H1 (cell line): ENCODE measurements at regions not wholly inside any gene's neighbourhood (a gene's known extent, or its start where the extent isn't known, plus 50 kb on each side); places are given as distances from the start of the nearest gene placed in this dataset.

Source experiments
- CTCF ChIA-PET: fragments of 300-600 bp; sonication (Branson Sonifier 250); formaldehyde crosslinking; loops from one replicate; lab custom pipeline; 2021; ENCODE audit not compliant: partially characterized antibody; lab: Charles Lee
- POLR2A ChIA-PET: fragments of 300-600 bp; sonication (Branson Sonifier 250); formaldehyde crosslinking; loops from one replicate; lab custom pipeline; 2021; ENCODE audit warnings: inconsistent platforms; ENCODE audit not compliant: partially characterized antibody; lab: Charles Lee
- DNase-seq, 2 experiments: peaks; one replicate each; pipeline versions ENCODE4 v3.0.0 to v3.0.0-alpha.2; 2010 to 2022; ENCODE audit warnings: low spot score in 2 of 2, low read depth in 1 of 2, mixed read lengths in 1 of 2
- FAIRE-seq: peaks from 2 replicates; lab custom pipeline; 2011; peaks lifted over from hg19 to GRCh38; lab: Jason Lieb, UNC
- H2AFZ ChIP-seq: 2 replicates; pipeline ENCODE4 v1.8.1; 2012; ENCODE audit warnings: low read length, inconsistent platforms
- H2AK5ac ChIP-seq: 2 replicates; pipeline ENCODE4 v1.6.1; 2013; ENCODE audit warnings: low read depth, low read length
- H2BK120ac ChIP-seq: replicated peaks from 2 replicates; pipeline ENCODE3; 2013; ENCODE audit warnings: low read depth, low read length, inconsistent platforms
- H2BK12ac ChIP-seq: 2 replicates; pipeline ENCODE4 v1.6.1; 2013; ENCODE audit warnings: low read depth, low read length
- H2BK15ac ChIP-seq: 2 replicates; pipeline ENCODE4 v1.6.1; 2013; ENCODE audit warnings: low read length
- H2BK20ac ChIP-seq: 2 replicates; pipeline ENCODE4 v1.6.1; 2013; ENCODE audit warnings: low read length
- H2BK5ac ChIP-seq: 2 replicates; pipeline ENCODE4 v1.6.1; 2013; ENCODE audit warnings: low read depth, low read length
- H3K14ac ChIP-seq: 2 replicates; pipeline ENCODE4 v1.6.1; 2013; ENCODE audit warnings: inconsistent platforms; ENCODE audit not compliant: insufficient read length
- H3K18ac ChIP-seq: 2 replicates; pipeline ENCODE4 v1.6.1; 2013; ENCODE audit warnings: low read length; ENCODE audit errors: extremely low read depth
- H3K23ac ChIP-seq: 2 replicates; pipeline ENCODE4 v1.6.1; 2013; ENCODE audit warnings: inconsistent platforms; ENCODE audit not compliant: insufficient read length
- H3K23me2 ChIP-seq: 2 replicates; pipeline ENCODE4 v1.6.1; 2013; ENCODE audit warnings: low read depth, low read length
- H3K27ac ChIP-seq: 2 replicates; pipeline ENCODE4 v1.6.1; 2011; ENCODE audit warnings: low read depth, low read length, inconsistent platforms
- H3K27me3 ChIP-seq, 4 experiments: replicated peaks in 1 of 4; 1 replicate in 1 of 4; 2 replicates in 3 of 4; pipeline versions ENCODE4 v1.6.1 to v1.8.1; 2011 to 2013; ENCODE audit warnings: low read length in 3 of 4, mild to moderate bottlenecking in 3 of 4, inconsistent platforms in 2 of 4, mixed read lengths in 2 of 4, moderate library complexity in 1 of 4; ENCODE audit not compliant: control insufficient read depth in 3 of 4, insufficient read depth in 3 of 4; ENCODE audit errors: extremely low read depth in 1 of 4
- H3K36me3 ChIP-seq, 4 experiments: 2 replicates each; pipeline versions ENCODE4 v1.6.1 to v1.8.1; 2011 to 2013; ENCODE audit warnings: mild to moderate bottlenecking in 4 of 4, low read length in 3 of 4, moderate library complexity in 2 of 4, control low read depth in 1 of 4, inconsistent platforms in 1 of 4; ENCODE audit not compliant: insufficient read depth in 4 of 4, control insufficient read depth in 2 of 4
- H3K4ac ChIP-seq: replicated peaks from 2 replicates; pipeline ENCODE3; 2013; ENCODE audit warnings: low read length, low read depth, mixed read lengths, inconsistent platforms; ENCODE audit not compliant: insufficient read length
- H3K4me1 ChIP-seq, 4 experiments: replicated peaks in 1 of 4; 1 replicate in 1 of 4; 2 replicates in 3 of 4; pipeline versions ENCODE4 v1.6.1 to v1.8.1; 2011 to 2013; ENCODE audit warnings: low read length in 3 of 4, inconsistent platforms in 2 of 4, mixed read lengths in 1 of 4; ENCODE audit not compliant: insufficient read depth in 4 of 4, control insufficient read depth in 3 of 4
- H3K4me2 ChIP-seq, 2 experiments: 2 replicates each; pipeline versions ENCODE4 v1.6.1 to v1.8.1; 2011 to 2013; ENCODE audit warnings: low read depth in 2 of 2, low read length in 2 of 2, control low read depth in 1 of 2, inconsistent platforms in 1 of 2, mild to moderate bottlenecking in 1 of 2; ENCODE audit not compliant: insufficient read depth in 1 of 2
- H3K4me3 ChIP-seq, 4 experiments: fragments of 200-600, 300-600 bp in 1 of 4; sonication (generic), shearing (Covaris generic), sonication (Bioruptor Twin) in 1 of 4; 2 replicates each; pipeline versions ENCODE4 v1.5.1 to v1.8.1; 2011 to 2016; ENCODE audit warnings: low read length in 4 of 4, low read depth in 3 of 4, control low read depth in 2 of 4, inconsistent platforms in 2 of 4, mild to moderate bottlenecking in 2 of 4, mixed read lengths in 1 of 4, moderate library complexity in 1 of 4; ENCODE audit not compliant: insufficient read depth in 2 of 4; ENCODE audit errors: extremely low read depth in 1 of 4
- H3K56ac ChIP-seq: replicated peaks from 2 replicates; pipeline ENCODE3; 2013; ENCODE audit warnings: low read depth, mild to moderate bottlenecking, mixed read lengths, low read length, inconsistent platforms; ENCODE audit not compliant: insufficient read length
- H3K79me1 ChIP-seq: 2 replicates; pipeline ENCODE4 v1.6.1; 2013; ENCODE audit warnings: low read depth, low read length, control low read depth
- H3K79me2 ChIP-seq, 2 experiments: 2 replicates each; pipeline versions ENCODE4 v1.6.1 to v1.8.1; 2012 to 2013; ENCODE audit warnings: low read length in 2 of 2, mild to moderate bottlenecking in 2 of 2, inconsistent platforms in 1 of 2; ENCODE audit not compliant: insufficient read depth in 2 of 2, control insufficient read depth in 1 of 2
- H3K9ac ChIP-seq, 4 experiments: replicated peaks in 1 of 4; 1 replicate in 1 of 4; 2 replicates in 3 of 4; pipeline versions ENCODE4 v1.6.1 to v1.8.1; 2011 to 2013; ENCODE audit warnings: low read depth in 3 of 4, low read length in 3 of 4, control low read depth in 2 of 4, mild to moderate bottlenecking in 2 of 4, moderate library complexity in 2 of 4, inconsistent platforms in 1 of 4; ENCODE audit errors: extremely low read depth in 1 of 4
- H3K9me3 ChIP-seq, 2 experiments: 2 replicates each; pipeline versions ENCODE4 v1.6.1 to v1.8.1; 2012 to 2013; ENCODE audit warnings: mild to moderate bottlenecking in 2 of 2, moderate library complexity in 2 of 2, control low read depth in 1 of 2, inconsistent platforms in 1 of 2, low read depth in 1 of 2, low read length in 1 of 2, mixed read lengths in 1 of 2; ENCODE audit not compliant: insufficient read depth in 2 of 2
- H4K20me1 ChIP-seq, 2 experiments: replicated peaks in 1 of 2; 2 replicates each; pipeline versions ENCODE3 to v1.8.1; 2011 to 2013; ENCODE audit warnings: inconsistent platforms in 2 of 2, low read length in 2 of 2, mild to moderate bottlenecking in 1 of 2; ENCODE audit not compliant: insufficient read depth in 2 of 2, control insufficient read depth in 1 of 2
- H4K5ac ChIP-seq: 2 replicates; pipeline ENCODE4 v1.6.1; 2013; ENCODE audit warnings: low read length, low read depth, mixed read lengths, inconsistent platforms; ENCODE audit not compliant: insufficient read length
- H4K8ac ChIP-seq: 2 replicates; pipeline ENCODE4 v1.8.0; 2013; ENCODE audit warnings: mild to moderate bottlenecking, moderate library complexity, low read length, inconsistent platforms; ENCODE audit not compliant: insufficient read depth; ENCODE audit errors: extremely low read depth
- H4K91ac ChIP-seq: replicated peaks from 2 replicates; pipeline ENCODE3; 2013; ENCODE audit warnings: low read length, mixed read lengths, inconsistent platforms; ENCODE audit not compliant: insufficient read length
- CHD1 ChIP-seq: IDR thresholded peaks from 2 replicates; pipeline ENCODE4 v1.6.1; 2012; ENCODE audit warnings: low read depth, low read length, improper control_type of control experiment
- EP300 ChIP-seq, 2 experiments: IDR thresholded peaks; 1 replicate in 1 of 2; 2 replicates in 1 of 2; pipeline ENCODE4 v1.6.1; 2011 to 2012; ENCODE audit warnings: low read depth in 2 of 2, low read length in 2 of 2, mild to moderate bottlenecking in 2 of 2, borderline replicate concordance in 1 of 2, inconsistent platforms in 1 of 2, moderate library complexity in 1 of 2
- FOSL1 ChIP-seq: IDR thresholded peaks from 2 replicates; pipeline ENCODE4 v1.6.1; 2011; ENCODE audit warnings: mild to moderate bottlenecking, low read depth, low read length, moderate library complexity; ENCODE audit not compliant: insufficient read depth
- GTF2F1 ChIP-seq: IDR thresholded peaks from 2 replicates; pipeline ENCODE4 v1.6.1; 2012; ENCODE audit warnings: low read depth, low read length, improper control_type of control experiment, borderline replicate concordance
- MAFK ChIP-seq: IDR thresholded peaks from 2 replicates; pipeline ENCODE4 v1.6.1; 2012; ENCODE audit warnings: low read depth, mild to moderate bottlenecking, improper control_type of control experiment, low read length
- POU5F1 ChIP-seq: IDR thresholded peaks from 2 replicates; pipeline ENCODE4 v1.6.1; 2011; ENCODE audit warnings: low read depth, mild to moderate bottlenecking, low read length, moderate library complexity
- RAD21 ChIP-seq, 2 experiments: IDR thresholded peaks in 1 of 2; conservative IDR thresholded peaks in 1 of 2; 2 replicates each; pipeline ENCODE4 v1.6.1; 2011; ENCODE audit warnings: low read depth in 2 of 2, low read length in 2 of 2, improper control_type of control experiment in 1 of 2, inconsistent platforms in 1 of 2, mild to moderate bottlenecking in 1 of 2, moderate library complexity in 1 of 2
- RBBP5 ChIP-seq: IDR thresholded peaks from 2 replicates; pipeline ENCODE4 v1.7.1; 2012; ENCODE audit warnings: low read depth, mild to moderate bottlenecking, inconsistent platforms, low read length, moderate library complexity, borderline replicate concordance
- SRF ChIP-seq: IDR thresholded peaks from 2 replicates; pipeline ENCODE4 v1.6.1; 2011; ENCODE audit warnings: mild to moderate bottlenecking, low read depth, low read length, moderate library complexity
- TAF7 ChIP-seq: optimal IDR thresholded peaks from 2 replicates; pipeline ENCODE3; 2011; ENCODE audit warnings: low read depth, mild to moderate bottlenecking, inconsistent platforms, low read length, moderate library complexity, borderline replicate concordance
- TBP ChIP-seq: IDR thresholded peaks from 2 replicates; pipeline ENCODE4 v1.6.1; 2011; ENCODE audit warnings: low read depth, low read length, improper control_type of control experiment
- TCF12 ChIP-seq: IDR thresholded peaks from 2 replicates; pipeline ENCODE4 v1.6.1; 2011; ENCODE audit warnings: low read depth, mild to moderate bottlenecking, low read length
- ZNF274 ChIP-seq: IDR thresholded peaks from 2 replicates; pipeline ENCODE4 v1.7.0; 2012; ENCODE audit warnings: low read length, borderline replicate concordance; ENCODE audit errors: extremely low read depth
- WGBS, 2 experiments: shearing (Covaris generic) in 1 of 2; methylation state at CpG; one replicate each; pipeline versions ENCODE4 v1.1.6 to v1.1.7; 2013 to 2015; ENCODE audit warnings: low lambda C conversion rate in 2 of 2, mixed read lengths in 2 of 2, inconsistent platforms in 1 of 2, low coverage in 1 of 2, missing lambda C conversion rate in 1 of 2; ENCODE audit not compliant: insufficient replicate concordance in 2 of 2, insufficient coverage in 1 of 2, insufficient read length in 1 of 2; ENCODE audit errors: extremely low coverage in 1 of 2, missing lambda C conversion rate in 1 of 2; 5-methylcytosine and 5-hydroxymethylcytosine counted together
- TF ChIP-seq, protein P1 (sequence below): IDR thresholded peaks from 2 replicates; pipeline ENCODE4 v1.6.1; 2011; ENCODE audit warnings: low read depth, mild to moderate bottlenecking, low read length; ENCODE audit not compliant: insufficient read depth

DNA sequence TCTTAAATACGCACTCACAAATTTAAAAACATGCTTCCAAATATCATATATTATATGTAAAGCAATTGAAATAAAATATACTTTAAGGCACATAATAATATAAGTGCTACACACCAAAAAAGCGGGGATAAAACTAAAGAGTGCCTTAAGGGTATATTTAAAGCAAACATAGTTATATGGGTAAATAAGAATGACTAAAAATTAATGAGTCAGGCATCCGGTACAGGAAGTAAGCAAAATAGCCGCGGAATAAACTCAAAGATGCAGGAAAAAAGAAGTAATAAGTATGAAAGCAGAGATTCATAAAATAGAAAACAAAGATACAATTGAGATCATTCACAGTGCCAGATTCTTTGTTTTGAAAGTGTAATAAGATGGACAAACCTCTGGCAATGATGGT lies 503.5 kb upstream of the SOX11 start:
- peaks cover 0 to 2% (median 0%) of the 10 kb centered on the region in 4 experiments; a peak in 1 of 7 replicates for H3K27me3 ChIP-seq
- H3K79me1 ChIP-seq = no peaks in the 10 kb centered on the region
- no peaks in the 10 kb centered on the region for H3K36me3 ChIP-seq
- H3K9ac ChIP-seq = no peak overlapping the region
- H4K8ac ChIP-seq = no peak overlapping the region
- no peak overlapping the region for H2AFZ ChIP-seq
- no peak for DNase-seq
- no peak overlapping the region for H3K14ac ChIP-seq
- peaks cover 0 to 9% (median 4%) of the 10 kb centered on the region in 4 experiments; a peak in 2 of 7 replicates for H3K4me1 ChIP-seq
- H3K23me2 ChIP-seq = no peaks in the 10 kb centered on the region
- ChIA-PET CTCF (interaction anchor here (1.0 kb wide), 1 partner anchor 48 kb away, joined by 3 read pairs; no protein-coding TSS in a partner anchor), POLR2A (no interaction called here)
- H3K4ac ChIP-seq = no peak overlapping the region
- no peaks in the 10 kb centered on the region for H3K9me3 ChIP-seq
- FAIRE-seq = no peak
- no peak overlapping the region for H2BK12ac ChIP-seq
- no peak overlapping the region for H3K4me2 ChIP-seq
- 98% methylated on average over 5 of the region's 5 CpGs; no CpG with 5 or more reads in 1 of the 2 experiments for WGBS, 2 experiments
- H2AK5ac ChIP-seq = no peak overlapping the region
- no peak overlapping the region for H2BK15ac ChIP-seq
- no peak overlapping the region for H2BK120ac ChIP-seq
- H3K4me3 ChIP-seq = no peak overlapping the region
- H3K27ac ChIP-seq = no peak overlapping the region
- H4K5ac ChIP-seq = no peak overlapping the region
- H4K91ac ChIP-seq = no peak overlapping the region
- H3K56ac ChIP-seq = no peak overlapping the region
- no peaks in the 10 kb centered on the region for H4K20me1 ChIP-seq
- no peak overlapping the region for H2BK20ac ChIP-seq
- H3K79me2 ChIP-seq = no peaks in the 10 kb centered on the region
- H3K18ac ChIP-seq = no peak overlapping the region
- H3K23ac ChIP-seq = no peak overlapping the region
- no peak overlapping the region for H2BK5ac ChIP-seq
- TF ChIP-seq EP300 (IDR thresholded peaks at IDR 0.05; ENCODE audit: borderline replicate concordance in 1 of 2, low read depth in 2 of 2, low read length in 2 of 2) (no peak), ZNF274 (no peak), CHD1 (no peak), RAD21 (IDR thresholded peaks at IDR 0.05 in 1 of 2, conservative IDR thresholded peaks at IDR 0.05 in 1 of 2; ENCODE audit: low read depth in 2 of 2, low read length in 2 of 2) (no peak), TBP (no peak), TAF7 (no peak), POU5F1 (no peak), MAFK (no peak), GTF2F1 (no peak), TCF12 (no peak), FOSL1 (no peak), SRF (no peak), RBBP5 (no peak)
- TF ChIP-seq, protein P1, sequence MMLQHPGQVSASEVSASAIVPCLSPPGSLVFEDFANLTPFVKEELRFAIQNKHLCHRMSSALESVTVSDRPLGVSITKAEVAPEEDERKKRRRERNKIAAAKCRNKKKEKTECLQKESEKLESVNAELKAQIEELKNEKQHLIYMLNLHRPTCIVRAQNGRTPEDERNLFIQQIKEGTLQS = no peak
